NCI-H774 (cell line): ENCODE measurements at regions not wholly inside any gene's neighbourhood (a gene's known extent, or its start where the extent isn't known, plus 50 kb on each side); places are given as distances from the start of the nearest gene placed in this dataset.

ENCODE experiments used
- DNase-seq: peaks from one replicate; lab custom pipeline; 2025; lab: John Stamatoyannopoulos, UW

GRCh38 chr15:66905954-66906353 lies 159.4 kb upstream of the SMAD3 start:
- no peak for DNase-seq

- DNase-seq = no peak
Measured at GRCh38 chr15:66906668-66907614, 158.5 kb upstream of the SMAD3 start.

- no peak for DNase-seq
Measured at GRCh38 chr15:66907826-66908743, 157.3 kb upstream of the SMAD3 start.

GRCh38 chr15:66908744-66909095 lies 156.7 kb upstream of the SMAD3 start:
- no peak for DNase-seq

- DNase-seq = no peak
Measured at GRCh38 chr15:66909381-66909890, 156.0 kb upstream of the SMAD3 start.

- no peak for DNase-seq
Measured at GRCh38 chr15:66911131-66911700, 154.2 kb upstream of the SMAD3 start.

GRCh38 chr15:66912001-66912400 lies 153.4 kb upstream of the SMAD3 start:
- no peak for DNase-seq

- DNase-seq = no peak
Measured at GRCh38 chr15:66912441-66912840, 153.0 kb upstream of the SMAD3 start.

GRCh38 chr15:66917904-66918448 lies 147.4 kb upstream of the SMAD3 start:
- DNase-seq = no peak

- DNase-seq = no peak
Measured at GRCh38 chr15:66919421-66919820, 146.0 kb upstream of the SMAD3 start.

GRCh38 chr15:66921319-66921915 lies 144.0 kb upstream of the SMAD3 start:
- no peak for DNase-seq

- no peak for DNase-seq
Measured at GRCh38 chr15:66922608-66923007, 142.8 kb upstream of the SMAD3 start.

- DNase-seq = peak; percentile 8
Measured at GRCh38 chr15:66923438-66923881, 141.9 kb upstream of the SMAD3 start.

- no peak for DNase-seq
Measured at GRCh38 chr15:66924889-66925288, 140.5 kb upstream of the SMAD3 start.

GRCh38 chr15:66925721-66926120 lies 139.7 kb upstream of the SMAD3 start:
- no peak for DNase-seq

- DNase-seq = no peak
Measured at GRCh38 chr15:66927201-66928077, 138.0 kb upstream of the SMAD3 start.

- DNase-seq = no peak
Measured at GRCh38 chr15:66928101-66928500, 137.3 kb upstream of the SMAD3 start.

GRCh38 chr15:66928784-66929183 lies 136.6 kb upstream of the SMAD3 start:
- DNase-seq = no peak

GRCh38 chr15:66929843-66930402 lies 135.5 kb upstream of the SMAD3 start:
- no peak for DNase-seq
